K562 (cell line): ENCODE measurements at regions not wholly inside any gene's neighbourhood (a gene's known extent, or its start where the extent isn't known, plus 50 kb on each side); places are given as distances from the start of the nearest gene placed in this dataset.

Source experiments
- ATAC-seq: fragments of 200-7000 bp; cut with Tn5 transposase; 3 replicates; pipeline ENCODE4 v1.9.1; 2020; ENCODE audit warnings: moderate library complexity
- BruUV-seq: library from RNA; stranded (reverse); fragments of 400-500 nt; replicated peaks from 2 replicates; lab custom pipeline; 2021; lab: Mats Ljungman, UMichigan
- CTCF ChIA-PET: fragments of 300-600 bp; formaldehyde crosslinking; extraction: SDS; loops from one replicate; lab custom pipeline; 2021; ENCODE audit warnings: low intra/inter-chr PET ratio; lab: Yijun Ruan, JAX
- POLR2A ChIA-PET: fragments of 300-600, 350-650 bp; sonication (Branson Sonifier 250); formaldehyde crosslinking; extraction: SDS; loops from one replicate; lab custom pipeline; 2021; ENCODE audit warnings: antibody characterized with exemption, inconsistent platforms; lab: Yijun Ruan, JAX
- DNase-seq, 4 experiments: peaks; one replicate each; pipeline versions ENCODE4 v3.0.0 to v3.0.0-alpha.2; 2011 to 2018; ENCODE audit warnings: low spot score in 3 of 4, mixed read lengths in 3 of 4; ENCODE audit errors: extremely low read depth in 1 of 4
- FAIRE-seq: peaks from 2 replicates; lab custom pipeline; 2011; peaks lifted over from hg19 to GRCh38; lab: Jason Lieb, UNC
- H2AFZ ChIP-seq: 2 replicates; pipeline ENCODE4 v1.6.0; 2011; ENCODE audit warnings: low read depth, low read length, control low read depth, inconsistent platforms
- H3K27ac ChIP-seq: fragments of 200-600 bp; 3 replicates; pipeline ENCODE4 v1.8.0; 2011; ENCODE audit warnings: low read depth, mild to moderate bottlenecking, control low read depth, inconsistent platforms, low read length, moderate library complexity, mixed read lengths; ENCODE audit errors: extremely low read depth
- H3K27me3 ChIP-seq, 2 experiments: fragments of 300-600 bp in 1 of 2; 2 replicates in 1 of 2; 3 replicates in 1 of 2; pipeline versions ENCODE4 v1.6.0 to v1.8.0; 2011; ENCODE audit warnings: inconsistent platforms in 2 of 2, low read length in 2 of 2, mild to moderate bottlenecking in 1 of 2, mixed read lengths in 1 of 2, moderate library complexity in 1 of 2; ENCODE audit not compliant: control insufficient read depth in 2 of 2, insufficient read depth in 2 of 2
- H3K36me3 ChIP-seq: fragments of 300-600 bp; 3 replicates; pipeline ENCODE4 v1.8.0; 2011; ENCODE audit warnings: mild to moderate bottlenecking, low read length, inconsistent platforms; ENCODE audit not compliant: control insufficient read depth, insufficient read depth
- H3K4me1 ChIP-seq, 2 experiments: fragments of 200-600 bp in 1 of 2; replicated peaks in 1 of 2; 2 replicates in 1 of 2; 3 replicates in 1 of 2; pipeline versions ENCODE4 v1.5.1 to v1.8.0; 2011; ENCODE audit warnings: inconsistent platforms in 2 of 2, low read length in 2 of 2, mild to moderate bottlenecking in 1 of 2, mixed read lengths in 1 of 2, moderate library complexity in 1 of 2; ENCODE audit not compliant: control insufficient read depth in 2 of 2, insufficient read depth in 2 of 2
- H3K4me2 ChIP-seq: 2 replicates; pipeline ENCODE4 v1.6.1; 2011; ENCODE audit warnings: low read length, control low read depth, inconsistent platforms, mixed read lengths; ENCODE audit not compliant: insufficient read depth
- H3K4me3 ChIP-seq: fragments of 200-600 bp; sonication (generic), shearing (Covaris generic); 2 replicates; pipeline ENCODE4 v1.5.1; 2016; ENCODE audit warnings: control low read depth, inconsistent platforms
- H3K79me2 ChIP-seq: fragments of 200-600 bp; 3 replicates; pipeline ENCODE4 v1.8.0; 2011; ENCODE audit warnings: low read length, inconsistent platforms; ENCODE audit not compliant: control insufficient read depth, insufficient read depth
- H3K9ac ChIP-seq, 2 experiments: 2 replicates each; pipeline versions ENCODE4 v1.6.0 to v1.6.1; 2011; ENCODE audit warnings: low read depth in 2 of 2, low read length in 2 of 2, control low read depth in 1 of 2, inconsistent platforms in 1 of 2, mild to moderate bottlenecking in 1 of 2, mixed read lengths in 1 of 2; ENCODE audit not compliant: insufficient read depth in 1 of 2
- H3K9me1 ChIP-seq: one replicate; pipeline ENCODE4 v1.6.0; 2011; ENCODE audit warnings: inconsistent platforms, mild to moderate bottlenecking, low read length, moderate library complexity; ENCODE audit not compliant: control insufficient read depth, insufficient read depth
- H3K9me3 ChIP-seq: replicated peaks from 2 replicates; pipeline ENCODE4 v1.5.1; 2011; ENCODE audit warnings: low read depth, low read length, inconsistent platforms; ENCODE audit not compliant: control insufficient read depth, insufficient read depth
- H4K20me1 ChIP-seq: replicated peaks from 2 replicates; pipeline ENCODE4 v1.6.1; 2011; ENCODE audit warnings: low read length, inconsistent platforms, mixed read lengths; ENCODE audit not compliant: control insufficient read depth, insufficient read depth
- CREB1 ChIP-seq, 2 experiments: sonication (generic) in 1 of 2; formaldehyde crosslinking in 1 of 2; IDR thresholded peaks; 2 replicates each; pipeline versions ENCODE4 v1.6.1 to v1.8.0; 2012 to 2022; ENCODE audit warnings: inconsistent platforms in 1 of 2, mild to moderate bottlenecking in 1 of 2, missing genetic modification reagents in 1 of 2, moderate library complexity in 1 of 2
- KLF6 ChIP-seq: fragments of 250-450 bp; sonication (Bioruptor Pico); IDR thresholded peaks from 2 replicates; pipeline ENCODE4 v1.4.0; 2020; ENCODE audit warnings: mild to moderate bottlenecking, moderate library complexity, borderline replicate concordance
- MYNN ChIP-seq, 2 experiments: sonication (generic); formaldehyde crosslinking in 1 of 2; IDR thresholded peaks; 2 replicates each; pipeline versions ENCODE4 v1.5.0 to v1.6.1; 2016 to 2020; ENCODE audit warnings: antibody characterized with exemption in 1 of 2, missing genetic modification reagents in 1 of 2
- POLR3A ChIP-seq: IDR thresholded peaks from 2 replicates; pipeline ENCODE4 v1.6.1; 2011; ENCODE audit warnings: borderline replicate concordance, mild to moderate bottlenecking, moderate library complexity; ENCODE audit not compliant: insufficient read length, insufficient read depth; ENCODE audit errors: extremely low read depth
- SIRT6 ChIP-seq: IDR thresholded peaks from one replicate; pipeline ENCODE4 v1.6.1; 2012; ENCODE audit warnings: low read depth, mild to moderate bottlenecking, control low read depth, inconsistent platforms, low read length, moderate library complexity
- TBP ChIP-seq: optimal IDR thresholded peaks from 2 replicates; pipeline ENCODE3; 2011; ENCODE audit warnings: low read depth, low read length, improper control_type of control experiment
- ZNF212 ChIP-seq: fragments of 450-650 bp; formaldehyde crosslinking; IDR thresholded peaks from 2 replicates; pipeline ENCODE4 v1.4.0; 2020; ENCODE audit warnings: mild to moderate bottlenecking
- ZNF586 ChIP-seq: fragments of 450-650 bp; formaldehyde crosslinking; conservative IDR thresholded peaks from 2 replicates; pipeline ENCODE4 v1.4.0; 2020; ENCODE audit warnings: mild to moderate bottlenecking, moderate library complexity
- WGBS: fragments of 100-300 bp; shearing (Covaris generic); methylation state at CpG from one replicate; pipeline ENCODE4 v1.1.6; 2016; ENCODE audit warnings: low coverage, mixed read lengths; ENCODE audit not compliant: insufficient coverage; ENCODE audit errors: missing lambda C conversion rate; 5-methylcytosine and 5-hydroxymethylcytosine counted together
- in situ Hi-C: fragments of 300-500 bp; cut with MboI; formaldehyde crosslinking; loops from 4 replicates; pipeline ENCODE4 v1.15.0; 2018; ENCODE audit warnings: inconsistent platforms, mixed read lengths
- intact Hi-C: fragments of 100-400 bp; cut with micrococcal nuclease; formaldehyde crosslinking; loops from 2 replicates; pipeline ENCODE4 v1.14.2; 2022

DNA sequence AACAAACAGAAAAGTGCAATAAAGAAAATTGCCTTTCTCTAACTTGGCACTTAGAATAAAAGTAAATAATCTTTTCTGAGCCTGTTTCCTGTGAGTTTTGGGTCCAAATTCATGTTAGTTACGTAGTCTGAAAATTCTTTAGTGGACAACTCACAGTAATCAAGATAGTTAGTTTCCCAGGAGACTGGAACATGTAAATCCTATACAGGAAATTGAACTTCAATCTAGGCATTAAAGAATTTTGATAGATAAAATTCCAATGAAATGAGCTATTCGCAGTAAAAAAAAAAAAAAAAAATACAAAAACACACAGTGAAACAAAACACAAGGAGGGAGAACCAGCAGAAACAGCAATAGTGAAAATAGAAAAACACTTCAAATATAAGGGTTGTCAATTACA lies 83.8 kb upstream of the REG3G start (continued):
- TF ChIP-seq CREB1 (IDR thresholded peaks at IDR 0.05): no peak
- TF ChIP-seq CREB1 (CRISPR knock-in tag; IDR thresholded peaks at IDR 0.05): no peak
- TF ChIP-seq TBP: no peak
- TF ChIP-seq ZNF212 (CRISPR knock-in tag): no peak
- TF ChIP-seq SIRT6: no peak

DNA sequence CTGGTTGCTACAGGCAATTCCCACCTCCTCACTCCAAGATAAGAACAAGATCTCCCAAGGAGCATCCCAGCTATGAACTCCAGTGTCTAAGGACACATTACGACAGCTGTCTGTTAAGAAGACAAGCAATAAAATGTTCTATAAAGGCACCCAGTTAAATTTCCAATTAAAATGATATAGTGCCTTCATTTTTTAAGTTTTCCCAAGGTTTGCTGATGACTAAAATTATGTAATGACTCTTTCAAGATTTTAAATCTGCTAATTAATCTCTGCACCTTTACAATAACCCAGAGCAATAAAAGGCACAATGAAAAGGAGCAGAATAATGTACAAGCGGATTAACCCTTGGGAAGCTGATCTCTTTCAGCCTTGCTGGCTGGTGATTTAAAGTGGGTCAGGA lies 61.6 kb upstream of the REG3G start:
- POLR2A ChIA-PET: no interaction called here
- H3K4me1 ChIP-seq: no peaks in the 10 kb centered on the region
- H3K4me3 ChIP-seq: no peak overlapping the region
- no peaks in the 10 kb centered on the region for H3K9me1 ChIP-seq
- H2AFZ ChIP-seq: no peak overlapping the region
- CTCF ChIA-PET: no interaction called here
- intact Hi-C loops: no loop called here
- no peak for TF ChIP-seq KLF6 (CRISPR knock-in tag)
- no peak for TF ChIP-seq POLR3A
- no peak for TF ChIP-seq MYNN (IDR thresholded peaks at IDR 0.05)
- no peak for TF ChIP-seq MYNN (CRISPR knock-in tag; IDR thresholded peaks at IDR 0.05)
- TF ChIP-seq ZNF586 (CRISPR knock-in tag): no peak
- ATAC-seq (no peak), DNase-seq (no peak), FAIRE-seq (no peak)
- no peak overlapping the region for H3K4me2 ChIP-seq
- H4K20me1 ChIP-seq: no peaks in the 10 kb centered on the region
- no peaks in the 10 kb centered on the region for H3K36me3 ChIP-seq
- H3K27ac ChIP-seq: no peak overlapping the region
- H3K27me3 ChIP-seq: no peaks in the 10 kb centered on the region
- no TSS peak for BruUV-seq
- H3K9me3 ChIP-seq: no peaks in the 10 kb centered on the region
- H3K79me2 ChIP-seq: no peaks in the 10 kb centered on the region
- WGBS: 0% methylated on average over 2 of the region's 2 CpGs
- no peak overlapping the region for H3K9ac ChIP-seq
- in situ Hi-C loops: no loop called here
